Peyer's patch (tissue), 4 donors: ENCODE measurements at regions not wholly inside any gene's neighbourhood (a gene's known extent, or its start where the extent isn't known, plus 50 kb on each side); places are given as distances from the start of the nearest gene placed in this dataset.

Source experiments
- DNase-seq, 3 donors: peaks; one replicate each; pipeline ENCODE4 v3.0.0-alpha.2; 2017 to 2019
- H3K27ac ChIP-seq, 4 donors: fragments of 200-600 bp; sonication (generic); one replicate each; pipeline ENCODE4 v1.5.1; 2016 to 2019
- H3K27me3 ChIP-seq, 2 donors: fragments of 200-600 bp; sonication (generic); one replicate each; pipeline ENCODE4 v1.5.1; 2019
- H3K36me3 ChIP-seq, 3 donors: fragments of 200-600 bp; sonication (generic); one replicate each; pipeline ENCODE4 v1.5.1; 2016 to 2019
- H3K4me1 ChIP-seq, 4 donors: fragments of 200-600 bp; sonication (generic); one replicate each; pipeline ENCODE4 v1.5.1; 2016 to 2019
- H3K4me3 ChIP-seq, 4 donors: fragments of 200-600 bp; sonication (generic); 1 replicate in 3 of 4; 2 replicates in 1 of 4; pipeline ENCODE4 v1.5.1; 2016 to 2019; ENCODE audit warnings: mild to moderate bottlenecking in 1 of 4
- H3K9me3 ChIP-seq, 4 donors: fragments of 200-600 bp; sonication (generic); one replicate each; pipeline ENCODE4 v1.5.1; 2016 to 2019; ENCODE audit warnings: mild to moderate bottlenecking in 1 of 4
- POLR2A ChIP-seq, 2 donors: fragments of 450-650 bp; IDR thresholded peaks; one replicate each; pipeline ENCODE4 v1.5.1; 2017; ENCODE audit warnings: antibody characterized with exemption in 2 of 2, mild to moderate bottlenecking in 2 of 2, moderate library complexity in 2 of 2
- TF ChIP-seq, protein P1 (sequence below), 6 experiments: fragments of 450-650 bp in 4 of 6; fragments of 200-600 bp in 2 of 6; sonication (generic) in 1 of 6; IDR thresholded peaks; one replicate each; pipeline ENCODE4 v1.5.1; 2017 to 2019; ENCODE audit warnings: antibody characterized with exemption in 6 of 6, mild to moderate bottlenecking in 3 of 6, moderate library complexity in 1 of 6

DNA sequence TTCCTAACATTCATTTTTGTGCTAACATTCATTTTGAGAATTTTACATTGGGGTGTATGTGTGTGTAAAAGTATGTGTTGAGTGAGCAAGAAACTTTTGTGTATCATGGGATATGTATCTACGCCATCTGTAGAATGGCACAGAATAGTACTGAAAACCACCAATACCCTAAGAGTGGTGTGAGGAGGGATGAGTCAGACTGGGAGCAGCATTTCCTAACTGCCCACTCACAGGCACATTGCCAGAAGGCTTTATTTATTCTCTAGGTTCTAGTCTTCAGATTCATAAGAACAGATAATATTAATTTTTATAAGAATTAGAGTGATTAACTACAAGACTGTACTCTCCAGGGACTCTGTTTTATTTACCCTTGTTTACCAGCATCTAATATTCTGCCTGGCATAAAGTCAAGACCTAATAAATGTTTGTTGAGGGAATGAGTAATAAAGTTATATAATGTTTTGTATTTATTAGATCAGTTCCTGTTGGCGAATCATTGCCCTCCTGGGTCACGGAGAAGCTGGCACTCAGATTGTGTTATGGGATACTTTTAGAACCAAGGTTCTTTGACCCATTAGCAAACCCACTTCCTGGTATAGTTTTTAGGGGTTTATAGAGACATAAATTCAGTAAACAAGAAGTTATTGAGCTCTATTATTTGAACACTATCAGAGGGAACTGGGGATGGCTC lies 159.1 kb upstream of the PPP2R2B start:
- no peak overlapping the region for H3K4me3 ChIP-seq
- no peak for TF ChIP-seq POLR2A (IDR thresholded peaks at IDR 0.05)
- TF ChIP-seq, protein P1, sequence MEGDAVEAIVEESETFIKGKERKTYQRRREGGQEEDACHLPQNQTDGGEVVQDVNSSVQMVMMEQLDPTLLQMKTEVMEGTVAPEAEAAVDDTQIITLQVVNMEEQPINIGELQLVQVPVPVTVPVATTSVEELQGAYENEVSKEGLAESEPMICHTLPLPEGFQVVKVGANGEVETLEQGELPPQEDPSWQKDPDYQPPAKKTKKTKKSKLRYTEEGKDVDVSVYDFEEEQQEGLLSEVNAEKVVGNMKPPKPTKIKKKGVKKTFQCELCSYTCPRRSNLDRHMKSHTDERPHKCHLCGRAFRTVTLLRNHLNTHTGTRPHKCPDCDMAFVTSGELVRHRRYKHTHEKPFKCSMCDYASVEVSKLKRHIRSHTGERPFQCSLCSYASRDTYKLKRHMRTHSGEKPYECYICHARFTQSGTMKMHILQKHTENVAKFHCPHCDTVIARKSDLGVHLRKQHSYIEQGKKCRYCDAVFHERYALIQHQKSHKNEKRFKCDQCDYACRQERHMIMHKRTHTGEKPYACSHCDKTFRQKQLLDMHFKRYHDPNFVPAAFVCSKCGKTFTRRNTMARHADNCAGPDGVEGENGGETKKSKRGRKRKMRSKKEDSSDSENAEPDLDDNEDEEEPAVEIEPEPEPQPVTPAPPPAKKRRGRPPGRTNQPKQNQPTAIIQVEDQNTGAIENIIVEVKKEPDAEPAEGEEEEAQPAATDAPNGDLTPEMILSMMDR (IDR thresholded peaks at IDR 0.05) = no peak
- H3K4me1 ChIP-seq = no peaks in the 10 kb centered on the region
- H3K36me3 ChIP-seq = no peaks in the 10 kb centered on the region
- no peaks in the 10 kb centered on the region for H3K27me3 ChIP-seq
- no peaks in the 10 kb centered on the region for H3K9me3 ChIP-seq
- H3K27ac ChIP-seq = no peak overlapping the region
- no peak for DNase-seq

DNA sequence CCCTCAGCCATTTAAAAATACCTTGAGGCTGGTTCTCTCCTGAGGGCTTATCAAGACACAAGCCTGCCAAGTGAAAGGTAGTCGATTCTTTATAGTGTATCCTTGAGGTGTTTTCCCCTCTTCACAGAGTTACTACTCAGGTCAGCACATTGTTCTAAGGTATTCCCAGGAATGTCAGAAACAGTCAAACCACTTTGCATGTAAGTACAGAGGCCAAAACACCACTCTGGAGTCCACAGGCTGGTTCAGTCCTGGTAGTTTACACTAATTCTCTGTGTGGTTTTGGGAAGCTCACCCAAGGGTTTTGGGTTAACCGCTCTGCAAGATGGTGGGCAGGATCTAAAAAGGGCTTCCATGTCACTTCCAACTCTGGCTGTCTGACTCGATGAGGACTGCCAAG lies 162.3 kb upstream of the PPP2R2B start:
- no peak for DNase-seq
- Histone ChIP-seq H3K27me3 (no peaks in the 10 kb centered on the region), H3K4me3 (no peak overlapping the region), H3K36me3 (no peaks in the 10 kb centered on the region), H3K9me3 (no peaks in the 10 kb centered on the region), H3K4me1 (no peaks in the 10 kb centered on the region), H3K27ac (no peak overlapping the region)
- TF ChIP-seq, protein P1 (IDR thresholded peaks at IDR 0.05) = no peak
- TF ChIP-seq POLR2A (IDR thresholded peaks at IDR 0.05) = no peak

DNA sequence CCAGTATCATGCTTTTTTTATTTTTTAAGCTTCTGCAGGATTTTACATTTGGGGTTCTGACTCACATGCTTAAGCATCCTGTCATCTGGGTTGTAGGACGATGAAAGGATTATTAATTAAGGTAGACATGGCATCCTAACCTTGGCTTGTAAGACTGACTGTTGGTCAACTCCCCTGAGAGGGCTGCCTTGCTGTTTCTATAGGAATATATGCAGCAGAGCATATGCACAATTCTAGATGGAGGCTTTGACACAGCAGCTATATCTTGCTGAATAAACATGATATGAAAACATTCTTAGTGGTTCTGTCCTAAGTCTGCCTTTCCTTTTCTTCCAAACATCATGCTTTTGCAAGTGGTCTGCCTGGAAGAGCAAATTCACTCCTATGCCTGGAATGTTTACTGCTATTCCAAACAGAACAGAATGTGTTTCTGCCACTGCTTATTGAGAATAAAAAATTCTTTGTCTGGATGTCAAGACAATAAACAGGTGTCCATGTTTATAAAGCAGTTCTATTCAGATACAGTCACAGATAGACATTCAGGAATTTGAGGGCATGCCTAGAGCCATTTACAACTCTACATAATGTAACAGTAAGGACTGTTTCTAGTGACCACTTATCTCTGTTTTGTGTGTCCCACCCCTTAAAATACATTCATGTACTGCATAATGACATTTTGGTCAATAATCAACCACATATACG lies 166.2 kb upstream of the PPP2R2B start:
- no peaks in the 10 kb centered on the region for H3K4me1 ChIP-seq
- H3K27ac ChIP-seq = no peak overlapping the region
- H3K4me3 ChIP-seq = no peak overlapping the region
- H3K9me3 ChIP-seq = no peaks in the 10 kb centered on the region
- no peak for DNase-seq
- no peaks in the 10 kb centered on the region for H3K27me3 ChIP-seq
- TF ChIP-seq, protein P1 (IDR thresholded peaks at IDR 0.05) = no peak
- TF ChIP-seq POLR2A (IDR thresholded peaks at IDR 0.05) = no peak
- H3K36me3 ChIP-seq = no peaks in the 10 kb centered on the region

DNA sequence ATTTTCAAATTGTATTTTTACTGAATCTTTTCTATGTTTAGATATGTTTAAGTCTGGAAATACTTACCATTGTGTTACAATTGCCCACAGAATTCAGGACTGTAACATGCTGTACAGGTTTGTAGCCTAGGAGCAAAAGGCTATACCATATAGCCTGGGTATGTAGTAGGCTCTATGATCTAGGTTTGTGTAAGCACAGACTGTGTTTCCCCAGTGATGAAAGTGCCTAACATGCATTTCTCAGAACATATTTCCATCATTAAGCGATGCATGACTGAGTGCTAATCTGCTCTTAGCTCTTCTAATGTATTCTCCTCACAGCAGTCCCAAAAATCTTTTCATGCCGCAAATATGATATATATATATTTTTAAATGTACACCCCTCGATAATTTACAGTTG lies 166.7 kb upstream of the PPP2R2B start:
- TF ChIP-seq POLR2A (IDR thresholded peaks at IDR 0.05) = no peak
- TF ChIP-seq, protein P1 (IDR thresholded peaks at IDR 0.05) = no peak
- Histone ChIP-seq H3K27ac (no peak overlapping the region), H3K36me3 (no peaks in the 10 kb centered on the region), H3K9me3 (no peaks in the 10 kb centered on the region), H3K27me3 (no peaks in the 10 kb centered on the region), H3K4me3 (no peak overlapping the region), H3K4me1 (no peaks in the 10 kb centered on the region)
- DNase-seq = no peak

DNA sequence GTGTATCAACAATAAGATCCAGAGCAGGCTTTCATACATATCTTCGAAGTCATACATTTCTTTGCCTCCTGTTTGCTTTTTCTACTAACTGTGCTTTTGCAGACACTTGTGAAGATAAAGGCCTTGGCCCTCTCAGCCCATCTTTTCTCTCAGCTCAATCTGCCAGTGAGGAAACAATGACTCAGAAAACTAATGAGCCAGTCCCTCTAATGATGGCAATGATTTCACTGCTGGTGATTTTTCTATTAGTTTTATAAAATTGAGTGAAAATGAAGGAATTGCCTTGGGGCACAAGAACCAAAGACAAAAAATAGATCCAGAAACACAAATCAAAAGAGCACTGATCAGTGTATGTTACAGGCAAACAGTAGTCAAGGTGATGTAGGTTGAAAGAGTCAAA lies 167.7 kb upstream of the PPP2R2B start:
- no peak for DNase-seq
- H3K9me3 ChIP-seq = no peaks in the 10 kb centered on the region
- no peaks in the 10 kb centered on the region for H3K27me3 ChIP-seq
- no peaks in the 10 kb centered on the region for H3K36me3 ChIP-seq
- H3K4me1 ChIP-seq = no peaks in the 10 kb centered on the region
- H3K27ac ChIP-seq = no peak overlapping the region
- no peak overlapping the region for H3K4me3 ChIP-seq
- TF ChIP-seq, protein P1 (IDR thresholded peaks at IDR 0.05) = no peak
- TF ChIP-seq POLR2A (IDR thresholded peaks at IDR 0.05) = no peak
